AG04450 (cell line): ENCODE measurements at regions not wholly inside any gene's neighbourhood (a gene's known extent, or its start where the extent isn't known, plus 50 kb on each side); places are given as distances from the start of the nearest gene placed in this dataset.

ENCODE experiments used
- CTCF ChIA-PET: fragments of 300-600, 350-600 bp; formaldehyde crosslinking; extraction: SDS; loops from one replicate; lab custom pipeline; 2022; ENCODE audit warnings: antibody characterized with exemption, inconsistent platforms; lab: Charles Lee
- POLR2A ChIA-PET: fragments of 350-600 bp; formaldehyde crosslinking; extraction: SDS; loops from one replicate; lab custom pipeline; 2021; ENCODE audit warnings: antibody characterized with exemption, inconsistent platforms; lab: Yijun Ruan, JAX
- DNase-seq: peaks from one replicate; pipeline ENCODE4 v3.0.0-alpha.2; 2011; ENCODE audit warnings: low read depth, low spot score
- H3K27ac ChIP-seq: one replicate; pipeline ENCODE4 v1.5.1; 2012; ENCODE audit warnings: low read depth, low read length, control low read depth
- H3K27me3 ChIP-seq: one replicate; pipeline ENCODE4 v1.6.0; 2012; ENCODE audit warnings: low read length; ENCODE audit not compliant: control insufficient read depth, insufficient read depth
- H3K4me3 ChIP-seq: 2 replicates; pipeline ENCODE4 v1.5.1; 2011; ENCODE audit warnings: mild to moderate bottlenecking, low read depth, low read length, control low read depth
- H3K9me3 ChIP-seq: 2 replicates; pipeline ENCODE4 v1.5.1; 2012; ENCODE audit warnings: low read length; ENCODE audit not compliant: control insufficient read depth, insufficient read depth
- CTCF ChIP-seq: IDR thresholded peaks from 2 replicates; pipeline ENCODE4 v1.5.1; 2011; ENCODE audit warnings: low read depth, low read length, control low read depth, inconsistent platforms

GRCh38 chr7:1311406-1312135, 78.9 kb downstream of the UNCX start:
- Histone ChIP-seq H3K9me3 (peaks cover 6% of the 10 kb centered on the region; the same call in 1 of the 2 replicates), H3K27me3 (peaks cover 10% of the 10 kb centered on the region), H3K27ac (no peak overlapping the region), H3K4me3 (no peak overlapping the region)
- ChIA-PET POLR2A (no interaction called here), CTCF (no interaction called here)
- no peak for DNase-seq
- TF ChIP-seq CTCF, result no peak

- no peak for DNase-seq
- POLR2A ChIA-PET, result no interaction called here
- Histone ChIP-seq H3K27ac (no peak overlapping the region), H3K27me3 (peaks cover 7% of the 10 kb centered on the region), H3K4me3 (no peak overlapping the region), H3K9me3 (peaks cover 6% of the 10 kb centered on the region; the same call in 1 of the 2 replicates)
- CTCF ChIA-PET, result no interaction called here
- no peak for TF ChIP-seq CTCF
These were observed 79.7 kb downstream of the UNCX start for GRCh38 chr7:1312136-1313070.

GRCh38 chr7:1313613-1314012, 80.9 kb downstream of the UNCX start:
- no peak overlapping the region for H3K4me3 ChIP-seq
- TF ChIP-seq CTCF, result no peak
- ChIA-PET CTCF (no interaction called here), POLR2A (no interaction called here)
- peaks cover 6% of the 10 kb centered on the region for H3K27me3 ChIP-seq
- H3K27ac ChIP-seq, result no peak overlapping the region
- peaks cover 6% of the 10 kb centered on the region; the same call in 1 of the 2 replicates for H3K9me3 ChIP-seq
- no peak for DNase-seq

- ChIA-PET CTCF (no interaction called here), POLR2A (no interaction called here)
- Histone ChIP-seq H3K27ac (no peak overlapping the region), H3K27me3 (peaks cover 6% of the 10 kb centered on the region), H3K4me3 (no peak overlapping the region), H3K9me3 (peaks cover 6% of the 10 kb centered on the region; the same call in 1 of the 2 replicates)
- TF ChIP-seq CTCF, result no peak
- no peak for DNase-seq
These were observed 81.6 kb downstream of the UNCX start for GRCh38 chr7:1314021-1314907.
